ENCODE measurements at regions not wholly inside any gene's neighbourhood (a gene's known extent, or its start where the extent isn't known, plus 50 kb on each side); places are given as distances from the start of the nearest gene placed in this dataset.

- TF ChIP-seq POLR2A (IDR thresholded peaks at IDR 0.05; ENCODE audit: low read depth, low read length): no peak
- no peak for TF ChIP-seq POLR2AphosphoS5 (IDR thresholded peaks at IDR 0.05; ENCODE audit: low read depth, low read length)
Measured at GRCh38 chr9:7341571-7341970, 458.0 kb downstream of the DMAC1 start.
